ENCODE measurements at regions not wholly inside any gene's neighbourhood (a gene's known extent, or its start where the extent isn't known, plus 50 kb on each side); places are given as distances from the start of the nearest gene placed in this dataset.

- TF ChIP-seq, protein P1, sequence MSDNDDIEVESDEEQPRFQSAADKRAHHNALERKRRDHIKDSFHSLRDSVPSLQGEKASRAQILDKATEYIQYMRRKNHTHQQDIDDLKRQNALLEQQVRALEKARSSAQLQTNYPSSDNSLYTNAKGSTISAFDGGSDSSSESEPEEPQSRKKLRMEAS (IDR thresholded peaks at IDR 0.05) = no peak
- TF ChIP-seq CTCF (IDR thresholded peaks at IDR 0.05 in 2 of 3, conservative IDR thresholded peaks at IDR 0.05 in 1 of 3; ENCODE audit: borderline replicate concordance in 1 of 3, insufficient read depth in 1 of 3, low read depth in 2 of 3, low read length in 2 of 3) (no peak), POLR2A (IDR thresholded peaks at IDR 0.05; ENCODE audit: borderline replicate concordance, extremely low read depth, insufficient read depth, insufficient read length) (no peak), JUND (IDR thresholded peaks at IDR 0.05) (no peak), EZH2 (IDR thresholded peaks at IDR 0.05) (no peak), SRF (IDR thresholded peaks at IDR 0.05; ENCODE audit: low read depth) (no peak), SIN3A (IDR thresholded peaks at IDR 0.05; ENCODE audit: low read depth) (no peak)
- TF ChIP-seq, protein P2, sequence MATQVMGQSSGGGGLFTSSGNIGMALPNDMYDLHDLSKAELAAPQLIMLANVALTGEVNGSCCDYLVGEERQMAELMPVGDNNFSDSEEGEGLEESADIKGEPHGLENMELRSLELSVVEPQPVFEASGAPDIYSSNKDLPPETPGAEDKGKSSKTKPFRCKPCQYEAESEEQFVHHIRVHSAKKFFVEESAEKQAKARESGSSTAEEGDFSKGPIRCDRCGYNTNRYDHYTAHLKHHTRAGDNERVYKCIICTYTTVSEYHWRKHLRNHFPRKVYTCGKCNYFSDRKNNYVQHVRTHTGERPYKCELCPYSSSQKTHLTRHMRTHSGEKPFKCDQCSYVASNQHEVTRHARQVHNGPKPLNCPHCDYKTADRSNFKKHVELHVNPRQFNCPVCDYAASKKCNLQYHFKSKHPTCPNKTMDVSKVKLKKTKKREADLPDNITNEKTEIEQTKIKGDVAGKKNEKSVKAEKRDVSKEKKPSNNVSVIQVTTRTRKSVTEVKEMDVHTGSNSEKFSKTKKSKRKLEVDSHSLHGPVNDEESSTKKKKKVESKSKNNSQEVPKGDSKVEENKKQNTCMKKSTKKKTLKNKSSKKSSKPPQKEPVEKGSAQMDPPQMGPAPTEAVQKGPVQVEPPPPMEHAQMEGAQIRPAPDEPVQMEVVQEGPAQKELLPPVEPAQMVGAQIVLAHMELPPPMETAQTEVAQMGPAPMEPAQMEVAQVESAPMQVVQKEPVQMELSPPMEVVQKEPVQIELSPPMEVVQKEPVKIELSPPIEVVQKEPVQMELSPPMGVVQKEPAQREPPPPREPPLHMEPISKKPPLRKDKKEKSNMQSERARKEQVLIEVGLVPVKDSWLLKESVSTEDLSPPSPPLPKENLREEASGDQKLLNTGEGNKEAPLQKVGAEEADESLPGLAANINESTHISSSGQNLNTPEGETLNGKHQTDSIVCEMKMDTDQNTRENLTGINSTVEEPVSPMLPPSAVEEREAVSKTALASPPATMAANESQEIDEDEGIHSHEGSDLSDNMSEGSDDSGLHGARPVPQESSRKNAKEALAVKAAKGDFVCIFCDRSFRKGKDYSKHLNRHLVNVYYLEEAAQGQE (IDR thresholded peaks at IDR 0.05; ENCODE audit: low read depth) = no peak
Measured at GRCh38 chr6:147935656-147936055, 407.0 kb upstream of the SASH1 start.
